ENCODE measurements at regions not wholly inside any gene's neighbourhood (a gene's known extent, or its start where the extent isn't known, plus 50 kb on each side); places are given as distances from the start of the nearest gene placed in this dataset.

DNA sequence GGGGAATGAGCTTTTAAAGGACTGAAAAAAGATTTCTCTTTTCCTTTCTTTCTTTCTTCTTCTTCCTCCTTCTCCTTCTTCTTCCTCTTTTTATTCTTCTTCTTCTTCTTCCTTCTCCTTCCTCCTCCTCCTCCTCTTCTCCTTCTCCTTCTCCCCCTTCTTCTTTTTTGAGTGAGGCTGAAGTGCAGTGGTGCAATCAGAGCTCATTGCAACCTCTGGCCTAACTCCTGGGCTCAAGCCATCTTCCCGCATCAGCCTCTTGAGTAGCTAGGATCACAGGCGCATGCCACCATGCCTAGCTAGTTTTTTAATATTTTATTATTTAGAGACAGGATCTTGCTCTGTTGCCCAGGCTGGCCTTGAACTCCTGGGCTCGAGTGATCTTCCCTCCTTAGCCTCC is 120.9 kb upstream of the KL start (continued):
- TF ChIP-seq YY1 (IDR thresholded peaks at IDR 0.05; ENCODE audit: extremely low read depth, insufficient replicate concordance, low read depth, low read length) (no peak), EZH2phosphoT487 (IDR thresholded peaks at IDR 0.05; ENCODE audit: borderline replicate concordance) (no peak)

GRCh38 chr13:32897296-32897695 is 118.9 kb upstream of the KL start:
- H3K27me3 ChIP-seq (ENCODE audit: insufficient read depth, low read length), result no peaks in the 10 kb centered on the region
- ChIA-PET POLR2A (no interaction called here), RAD21 (ENCODE audit: low non-redundant PET in 1 of 2, low total read pairs in 2 of 2, uncharacterized antibody in 2 of 2, unreplicated experiment in 2 of 2) (no interaction called here), CTCF (no interaction called here)
- DNase-seq (ENCODE audit: low read depth, low spot score), result no peak
- TF ChIP-seq MAX (IDR thresholded peaks at IDR 0.05) (no peak), POLR2AphosphoS5 (IDR thresholded peaks at IDR 0.05; ENCODE audit: low read depth, low read length) (no peak), EGR1 (IDR thresholded peaks at IDR 0.05; ENCODE audit: low read depth) (no peak), JUND (IDR thresholded peaks at IDR 0.05) (no peak), CEBPB (IDR thresholded peaks at IDR 0.05; ENCODE audit: low read depth) (no peak), REST (IDR thresholded peaks at IDR 0.05; ENCODE audit: low read depth) (no peak), FOSL1 (IDR thresholded peaks at IDR 0.05; ENCODE audit: low read depth) (no peak), YY1 (IDR thresholded peaks at IDR 0.05; ENCODE audit: extremely low read depth, insufficient replicate concordance, low read depth, low read length) (no peak), SRF (IDR thresholded peaks at IDR 0.05; ENCODE audit: low read depth) (no peak), SIN3A (IDR thresholded peaks at IDR 0.05; ENCODE audit: low read depth) (no peak), EZH2 (IDR thresholded peaks at IDR 0.05) (no peak), CBX3 (IDR thresholded peaks at IDR 0.05; ENCODE audit: low read depth) (no peak), RAD21 (IDR thresholded peaks at IDR 0.05; ENCODE audit: low read depth) (no peak), ATF3 (IDR thresholded peaks at IDR 0.05) (no peak), ZNF274 (IDR thresholded peaks at IDR 0.05; ENCODE audit: low read depth, low read length) (no peak), ZFX (IDR thresholded peaks at IDR 0.05) (no peak), POLR2A (IDR thresholded peaks at IDR 0.05; ENCODE audit: borderline replicate concordance, extremely low read depth, insufficient read depth, insufficient read length) (no peak), ELF1 (IDR thresholded peaks at IDR 0.05; ENCODE audit: borderline replicate concordance, low read depth) (no peak)
- TF ChIP-seq, protein P1, sequence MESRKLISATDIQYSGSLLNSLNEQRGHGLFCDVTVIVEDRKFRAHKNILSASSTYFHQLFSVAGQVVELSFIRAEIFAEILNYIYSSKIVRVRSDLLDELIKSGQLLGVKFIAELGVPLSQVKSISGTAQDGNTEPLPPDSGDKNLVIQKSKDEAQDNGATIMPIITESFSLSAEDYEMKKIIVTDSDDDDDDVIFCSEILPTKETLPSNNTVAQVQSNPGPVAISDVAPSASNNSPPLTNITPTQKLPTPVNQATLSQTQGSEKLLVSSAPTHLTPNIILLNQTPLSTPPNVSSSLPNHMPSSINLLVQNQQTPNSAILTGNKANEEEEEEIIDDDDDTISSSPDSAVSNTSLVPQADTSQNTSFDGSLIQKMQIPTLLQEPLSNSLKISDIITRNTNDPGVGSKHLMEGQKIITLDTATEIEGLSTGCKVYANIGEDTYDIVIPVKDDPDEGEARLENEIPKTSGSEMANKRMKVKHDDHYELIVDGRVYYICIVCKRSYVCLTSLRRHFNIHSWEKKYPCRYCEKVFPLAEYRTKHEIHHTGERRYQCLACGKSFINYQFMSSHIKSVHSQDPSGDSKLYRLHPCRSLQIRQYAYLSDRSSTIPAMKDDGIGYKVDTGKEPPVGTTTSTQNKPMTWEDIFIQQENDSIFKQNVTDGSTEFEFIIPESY (IDR thresholded peaks at IDR 0.05; ENCODE audit: extremely low read depth, insufficient replicate concordance, low read length), result no peak
- no TSS peak for BruUV-seq (replicated peaks)
- no peaks in the 10 kb centered on the region for H3K79me2 ChIP-seq (ENCODE audit: insufficient read depth, low read length)
- no peak overlapping the region for H3K27ac ChIP-seq (ENCODE audit: low read depth, low read length)
- H3K4me3 ChIP-seq (replicated peaks in 1 of 2; ENCODE audit: low read depth in 1 of 2, low read length in 2 of 2), result no peak overlapping the region
- H3K36me3 ChIP-seq (ENCODE audit: control insufficient read depth in 1 of 2, insufficient read depth in 2 of 2, low read length in 2 of 2), result no peaks in the 10 kb centered on the region
- intact Hi-C loops (cut with micrococcal nuclease), result no loop called here
- no peaks in the 10 kb centered on the region for H3K9me3 ChIP-seq (ENCODE audit: control insufficient read depth in 1 of 2, insufficient read depth in 1 of 2, low read depth in 1 of 2, low read length in 2 of 2)
- H4K20me1 ChIP-seq (ENCODE audit: insufficient read depth), result no peaks in the 10 kb centered on the region
- ATAC-seq, result no peak
- H3K4me1 ChIP-seq (ENCODE audit: control insufficient read depth in 1 of 2, insufficient read depth in 2 of 2, low read length in 2 of 2), result no peaks in the 10 kb centered on the region
- no peaks in the 10 kb centered on the region for H3K9me2 ChIP-seq (ENCODE audit: insufficient read depth)
- no peak overlapping the region for H3K4me2 ChIP-seq (ENCODE audit: low read length)
- no peak overlapping the region for H2AFZ ChIP-seq (ENCODE audit: low read depth, low read length, poor library complexity, severe bottlenecking)
- H3K9ac ChIP-seq (ENCODE audit: low read length), result no peak overlapping the region

Data from HCT116 (cell line).